ENCODE measurements at regions not wholly inside any gene's neighbourhood (a gene's known extent, or its start where the extent isn't known, plus 50 kb on each side); places are given as distances from the start of the nearest gene placed in this dataset.

GRCh38 chr4:66297703-66298102 lies 627.4 kb upstream of the EPHA5 start:
- H3K9me3 ChIP-seq (replicated peaks; ENCODE audit: insufficient read depth, low read length), result no peaks in the 10 kb centered on the region
- H3K9me2 ChIP-seq (replicated peaks; ENCODE audit: insufficient read depth, low read length), result no peaks in the 10 kb centered on the region
- H4K20me1 ChIP-seq (ENCODE audit: insufficient read depth, low read length), result no peaks in the 10 kb centered on the region
- H3K4me3 ChIP-seq (ENCODE audit: low read length), result no peak overlapping the region
- H3F3A ChIP-seq (ENCODE audit: insufficient read depth, low read length), result no peaks in the 10 kb centered on the region
- DNase-seq, result no peak
- H3K36me3 ChIP-seq (replicated peaks; ENCODE audit: insufficient read depth, low read length), result no peaks in the 10 kb centered on the region
- no peaks in the 10 kb centered on the region for H3K27me3 ChIP-seq (replicated peaks; ENCODE audit: insufficient read depth, low read length)
- H2AFZ ChIP-seq (ENCODE audit: low read length), result no peak overlapping the region
- no peak overlapping the region for H3K27ac ChIP-seq (ENCODE audit: low read length)
- no peak overlapping the region for H3K9ac ChIP-seq (ENCODE audit: low read length)
- no peaks in the 10 kb centered on the region for H3K79me2 ChIP-seq (ENCODE audit: low read length)
- no peaks in the 10 kb centered on the region for H3K4me1 ChIP-seq (ENCODE audit: low read length)
- H3K4me2 ChIP-seq (ENCODE audit: low read depth, low read length), result no peak overlapping the region
- TF ChIP-seq EZH2phosphoT487 (IDR thresholded peaks at IDR 0.05; ENCODE audit: low read length) (no peak), CTCF (IDR thresholded peaks at IDR 0.05; ENCODE audit: low read length) (no peak), EZH2 (optimal IDR thresholded peaks at IDR 0.05; ENCODE audit: low read depth, low read length) (no peak)

GRCh38 chr4:66294638-66295037 lies 624.3 kb upstream of the EPHA5 start:
- H3K36me3 ChIP-seq (replicated peaks; ENCODE audit: insufficient read depth, low read length), result no peaks in the 10 kb centered on the region
- H2AFZ ChIP-seq (ENCODE audit: low read length), result no peak overlapping the region
- H3K27me3 ChIP-seq (replicated peaks; ENCODE audit: insufficient read depth, low read length), result no peaks in the 10 kb centered on the region
- no peaks in the 10 kb centered on the region for H3F3A ChIP-seq (ENCODE audit: insufficient read depth, low read length)
- H3K9me3 ChIP-seq (replicated peaks; ENCODE audit: insufficient read depth, low read length), result no peaks in the 10 kb centered on the region
- no peak overlapping the region for H3K4me2 ChIP-seq (ENCODE audit: low read depth, low read length)
- no peak overlapping the region for H3K27ac ChIP-seq (ENCODE audit: low read length)
- no peaks in the 10 kb centered on the region for H3K9me2 ChIP-seq (replicated peaks; ENCODE audit: insufficient read depth, low read length)
- H3K9ac ChIP-seq (ENCODE audit: low read length), result no peak overlapping the region
- H3K79me2 ChIP-seq (ENCODE audit: low read length), result no peaks in the 10 kb centered on the region
- TF ChIP-seq EZH2phosphoT487 (IDR thresholded peaks at IDR 0.05; ENCODE audit: low read length) (no peak), EZH2 (optimal IDR thresholded peaks at IDR 0.05; ENCODE audit: low read depth, low read length) (no peak), CTCF (IDR thresholded peaks at IDR 0.05; ENCODE audit: low read length) (no peak)
- H3K4me3 ChIP-seq (ENCODE audit: low read length), result no peak overlapping the region
- H4K20me1 ChIP-seq (ENCODE audit: insufficient read depth, low read length), result no peaks in the 10 kb centered on the region
- H3K4me1 ChIP-seq (ENCODE audit: low read length), result no peaks in the 10 kb centered on the region
- DNase-seq, result no peak

GRCh38 chr4:66284991-66285451 lies 614.7 kb upstream of the EPHA5 start:
- Histone ChIP-seq H3K9ac (ENCODE audit: low read length) (no peak overlapping the region), H2AFZ (ENCODE audit: low read length) (no peak overlapping the region), H3K27me3 (replicated peaks; ENCODE audit: insufficient read depth, low read length) (no peaks in the 10 kb centered on the region), H3K27ac (ENCODE audit: low read length) (no peak overlapping the region), H3K4me3 (ENCODE audit: low read length) (no peak overlapping the region), H3K36me3 (replicated peaks; ENCODE audit: insufficient read depth, low read length) (no peaks in the 10 kb centered on the region), H3F3A (ENCODE audit: insufficient read depth, low read length) (no peaks in the 10 kb centered on the region), H3K9me3 (replicated peaks; ENCODE audit: insufficient read depth, low read length) (no peaks in the 10 kb centered on the region), H3K4me2 (ENCODE audit: low read depth, low read length) (no peak overlapping the region), H3K79me2 (ENCODE audit: low read length) (no peaks in the 10 kb centered on the region), H3K9me2 (replicated peaks; ENCODE audit: insufficient read depth, low read length) (no peaks in the 10 kb centered on the region), H3K4me1 (ENCODE audit: low read length) (no peaks in the 10 kb centered on the region), H4K20me1 (ENCODE audit: insufficient read depth, low read length) (no peaks in the 10 kb centered on the region)
- no peak for DNase-seq
- TF ChIP-seq CTCF (IDR thresholded peaks at IDR 0.05; ENCODE audit: low read length), result no peak
- no peak for TF ChIP-seq EZH2 (optimal IDR thresholded peaks at IDR 0.05; ENCODE audit: low read depth, low read length)
- no peak for TF ChIP-seq EZH2phosphoT487 (IDR thresholded peaks at IDR 0.05; ENCODE audit: low read length)

Measured in MM.1S (cell line).